WTC11 (cell line): ENCODE measurements at regions not wholly inside any gene's neighbourhood (a gene's known extent, or its start where the extent isn't known, plus 50 kb on each side); places are given as distances from the start of the nearest gene placed in this dataset.
A peak's percentile ranks its signal among the peaks of the same experiment; 100 is the strongest.

Experiments used
- ATAC-seq: fragments of 200-7000 bp; cut with Tn5 transposase; 2 replicates; pipeline ENCODE4 v1.10.0; 2021; ENCODE audit warnings: mild to moderate bottlenecking, moderate library complexity
- CTCF ChIA-PET: fragments of 300-600 bp; sonication (Branson Sonifier 250); formaldehyde crosslinking; loops from one replicate; lab custom pipeline; 2021; ENCODE audit warnings: antibody characterized with exemption; lab: Charles Lee
- POLR2A ChIA-PET: fragments of 350-600 bp; sonication (Branson Sonifier 250); formaldehyde crosslinking; loops from one replicate; lab custom pipeline; 2021; ENCODE audit warnings: antibody characterized with exemption; lab: Charles Lee
- DNase-seq: peaks from one replicate; pipeline ENCODE4 v3.0.0; 2021; ENCODE audit warnings: low spot score
- H3K27ac Mint-ChIP-seq: 2 replicates; pipeline ENCODE4 v1.8.0; 2021; ENCODE audit warnings: mixed read lengths
- H3K27me3 Mint-ChIP-seq: 2 replicates; pipeline ENCODE4 v1.8.0; 2021; ENCODE audit warnings: low read depth, mild to moderate bottlenecking, moderate library complexity, mixed read lengths
- H3K36me3 Mint-ChIP-seq: 2 replicates; pipeline ENCODE4 v1.8.0; 2021; ENCODE audit warnings: mixed read lengths
- H3K4me1 Mint-ChIP-seq: 2 replicates; pipeline ENCODE4 v1.8.0; 2022; ENCODE audit warnings: mixed read lengths
- H3K4me3 Mint-ChIP-seq: 2 replicates; pipeline ENCODE4 v1.8.0; 2021; ENCODE audit warnings: mild to moderate bottlenecking, moderate library complexity, mixed read lengths
- H3K9me3 Mint-ChIP-seq: 2 replicates; pipeline ENCODE4 v1.8.0; 2021; ENCODE audit warnings: mixed read lengths
- CDX4 ChIP-seq: fragments of 250-450 bp; sonication (Bioruptor Pico); IDR thresholded peaks from 2 replicates; pipeline ENCODE4 v1.9.0; 2021; ENCODE audit warnings: moderate library complexity, mild to moderate bottlenecking, inconsistent platforms, borderline replicate concordance
- CREM ChIP-seq: sonication (generic); formaldehyde crosslinking; IDR thresholded peaks from 2 replicates; pipeline ENCODE4 v1.8.1; 2022; ENCODE audit warnings: mild to moderate bottlenecking, missing genetic modification reagents, moderate library complexity
- FOXP4 ChIP-seq: sonication (generic); formaldehyde crosslinking; IDR thresholded peaks from 2 replicates; pipeline ENCODE4 v1.8.0; 2022; ENCODE audit warnings: mild to moderate bottlenecking, missing genetic modification reagents
- GRHL2 ChIP-seq: fragments of 250-450 bp; sonication (Bioruptor Pico); IDR thresholded peaks from 2 replicates; pipeline ENCODE4 v1.8.0; 2022; ENCODE audit warnings: mild to moderate bottlenecking, moderate library complexity; ENCODE audit not compliant: insufficient replicate concordance, severe bottlenecking
- HMGA2 ChIP-seq: fragments of 250-450 bp; sonication (Bioruptor Pico); IDR thresholded peaks from 2 replicates; pipeline ENCODE4 v1.4.0; 2021; ENCODE audit warnings: mild to moderate bottlenecking, moderate library complexity
- IRF1 ChIP-seq: sonication (generic); formaldehyde crosslinking; IDR thresholded peaks from 2 replicates; pipeline ENCODE4 v1.8.0; 2023; ENCODE audit warnings: missing genetic modification reagents
- NFYB ChIP-seq: sonication (generic); formaldehyde crosslinking; conservative IDR thresholded peaks from 2 replicates; pipeline ENCODE4 v1.8.0; 2022; ENCODE audit warnings: low read depth, missing genetic modification reagents
- NR2C2 ChIP-seq: sonication (generic); formaldehyde crosslinking; IDR thresholded peaks from 2 replicates; pipeline ENCODE4 v1.8.0; 2022; ENCODE audit warnings: mild to moderate bottlenecking, missing genetic modification reagents
- SP1 ChIP-seq: sonication (generic); formaldehyde crosslinking; conservative IDR thresholded peaks from 2 replicates; pipeline ENCODE4 v1.8.1; 2022; ENCODE audit warnings: missing genetic modification reagents
- USF2 ChIP-seq: sonication (generic); formaldehyde crosslinking; IDR thresholded peaks from 2 replicates; pipeline ENCODE4 v1.8.1; 2023; ENCODE audit warnings: mild to moderate bottlenecking, missing genetic modification reagents, moderate library complexity
- ZNF416 ChIP-seq: fragments of 250-450 bp; sonication (Bioruptor Pico); IDR thresholded peaks from 2 replicates; pipeline ENCODE4 v1.9.0; 2021; ENCODE audit warnings: mild to moderate bottlenecking, inconsistent platforms
- ZNF512 ChIP-seq: sonication (generic); formaldehyde crosslinking; IDR thresholded peaks from 2 replicates; pipeline ENCODE4 v1.8.1; 2022; ENCODE audit warnings: missing genetic modification reagents, borderline replicate concordance
- TF ChIP-seq, protein P1 (sequence below): sonication (generic); formaldehyde crosslinking; IDR thresholded peaks from 2 replicates; pipeline ENCODE4 v1.8.1; 2023; ENCODE audit warnings: mild to moderate bottlenecking, missing genetic modification reagents
- TF ChIP-seq, protein P2 (sequence below): sonication (generic); formaldehyde crosslinking; IDR thresholded peaks from 2 replicates; pipeline ENCODE4 v1.8.1; 2022; ENCODE audit warnings: low read depth, missing genetic modification reagents, borderline replicate concordance
- TF ChIP-seq, protein P3 (sequence below): sonication (generic); formaldehyde crosslinking; conservative IDR thresholded peaks from 2 replicates; pipeline ENCODE4 v1.8.1; 2022; ENCODE audit warnings: mild to moderate bottlenecking, missing genetic modification reagents
- TF ChIP-seq, protein P4 (sequence below): sonication (generic); formaldehyde crosslinking; IDR thresholded peaks from 2 replicates; pipeline ENCODE4 v1.8.1; 2023; ENCODE audit warnings: mild to moderate bottlenecking, missing genetic modification reagents
- TF ChIP-seq, protein P5 (sequence below): sonication (generic); formaldehyde crosslinking; IDR thresholded peaks from 2 replicates; pipeline ENCODE4 v1.8.1; 2022; ENCODE audit warnings: low read depth, mild to moderate bottlenecking, moderate library complexity, missing genetic modification reagents, borderline replicate concordance

DNA sequence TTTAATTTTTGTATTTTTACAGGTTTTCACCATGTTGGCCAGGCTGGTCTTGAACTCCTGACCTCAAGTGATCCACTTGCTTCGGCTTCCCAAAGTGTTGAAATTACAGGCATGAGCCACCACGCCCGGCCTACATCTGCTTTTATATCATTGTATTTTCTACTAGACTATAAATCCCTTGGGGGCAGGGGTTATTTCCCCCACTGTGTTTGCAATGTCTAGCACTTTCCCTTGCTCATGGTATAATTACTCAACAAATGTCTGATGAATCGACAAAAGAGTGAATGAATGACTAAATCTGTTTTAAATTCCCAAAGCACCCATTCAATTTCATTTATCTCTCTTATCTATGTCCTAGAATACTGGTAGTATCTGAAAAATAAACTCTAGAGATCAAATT lies 244.5 kb upstream of the CSNK1A1L start:
- 0 out of 2 replicates have a peak, but pooled peaks cover 4% of the 10 kb centered on the region for H3K4me1 Mint-ChIP-seq
- TF ChIP-seq, protein P1, sequence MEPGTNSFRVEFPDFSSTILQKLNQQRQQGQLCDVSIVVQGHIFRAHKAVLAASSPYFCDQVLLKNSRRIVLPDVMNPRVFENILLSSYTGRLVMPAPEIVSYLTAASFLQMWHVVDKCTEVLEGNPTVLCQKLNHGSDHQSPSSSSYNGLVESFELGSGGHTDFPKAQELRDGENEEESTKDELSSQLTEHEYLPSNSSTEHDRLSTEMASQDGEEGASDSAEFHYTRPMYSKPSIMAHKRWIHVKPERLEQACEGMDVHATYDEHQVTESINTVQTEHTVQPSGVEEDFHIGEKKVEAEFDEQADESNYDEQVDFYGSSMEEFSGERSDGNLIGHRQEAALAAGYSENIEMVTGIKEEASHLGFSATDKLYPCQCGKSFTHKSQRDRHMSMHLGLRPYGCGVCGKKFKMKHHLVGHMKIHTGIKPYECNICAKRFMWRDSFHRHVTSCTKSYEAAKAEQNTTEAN (CRISPR knock-in tag), result no peak
- TF ChIP-seq FOXP4, result no peak
- TF ChIP-seq, protein P2, sequence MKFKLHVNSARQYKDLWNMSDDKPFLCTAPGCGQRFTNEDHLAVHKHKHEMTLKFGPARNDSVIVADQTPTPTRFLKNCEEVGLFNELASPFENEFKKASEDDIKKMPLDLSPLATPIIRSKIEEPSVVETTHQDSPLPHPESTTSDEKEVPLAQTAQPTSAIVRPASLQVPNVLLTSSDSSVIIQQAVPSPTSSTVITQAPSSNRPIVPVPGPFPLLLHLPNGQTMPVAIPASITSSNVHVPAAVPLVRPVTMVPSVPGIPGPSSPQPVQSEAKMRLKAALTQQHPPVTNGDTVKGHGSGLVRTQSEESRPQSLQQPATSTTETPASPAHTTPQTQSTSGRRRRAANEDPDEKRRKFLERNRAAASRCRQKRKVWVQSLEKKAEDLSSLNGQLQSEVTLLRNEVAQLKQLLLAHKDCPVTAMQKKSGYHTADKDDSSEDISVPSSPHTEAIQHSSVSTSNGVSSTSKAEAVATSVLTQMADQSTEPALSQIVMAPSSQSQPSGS, result no peak
- no peak for TF ChIP-seq ZNF416
- no peak for TF ChIP-seq CDX4 (CRISPR knock-in tag)
- POLR2A ChIA-PET, result interaction anchor here (0.7 kb wide), 1 partner anchor 18 kb away, joined by 4 read pairs; no protein-coding TSS in a partner anchor
- no peaks in the 10 kb centered on the region for H3K36me3 Mint-ChIP-seq
- no peaks in the 10 kb centered on the region; the same call in 1 of the 2 replicates for H3K27me3 Mint-ChIP-seq
- CTCF ChIA-PET, result no interaction called here
- no peaks in the 10 kb centered on the region for H3K9me3 Mint-ChIP-seq
- ATAC-seq, result no peak
- H3K27ac Mint-ChIP-seq, result no peak overlapping the region
- no peak for DNase-seq
- H3K4me3 Mint-ChIP-seq, result no peak overlapping the region

- 0 out of 2 replicates have a peak overlapping the region, but pooled peaks have one; percentile 41 for H3K27ac Mint-ChIP-seq
- TF ChIP-seq GRHL2 (CRISPR knock-in tag), result no peak
- TF ChIP-seq, protein P3, sequence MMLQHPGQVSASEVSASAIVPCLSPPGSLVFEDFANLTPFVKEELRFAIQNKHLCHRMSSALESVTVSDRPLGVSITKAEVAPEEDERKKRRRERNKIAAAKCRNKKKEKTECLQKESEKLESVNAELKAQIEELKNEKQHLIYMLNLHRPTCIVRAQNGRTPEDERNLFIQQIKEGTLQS, result no peak
- TF ChIP-seq, protein P4, sequence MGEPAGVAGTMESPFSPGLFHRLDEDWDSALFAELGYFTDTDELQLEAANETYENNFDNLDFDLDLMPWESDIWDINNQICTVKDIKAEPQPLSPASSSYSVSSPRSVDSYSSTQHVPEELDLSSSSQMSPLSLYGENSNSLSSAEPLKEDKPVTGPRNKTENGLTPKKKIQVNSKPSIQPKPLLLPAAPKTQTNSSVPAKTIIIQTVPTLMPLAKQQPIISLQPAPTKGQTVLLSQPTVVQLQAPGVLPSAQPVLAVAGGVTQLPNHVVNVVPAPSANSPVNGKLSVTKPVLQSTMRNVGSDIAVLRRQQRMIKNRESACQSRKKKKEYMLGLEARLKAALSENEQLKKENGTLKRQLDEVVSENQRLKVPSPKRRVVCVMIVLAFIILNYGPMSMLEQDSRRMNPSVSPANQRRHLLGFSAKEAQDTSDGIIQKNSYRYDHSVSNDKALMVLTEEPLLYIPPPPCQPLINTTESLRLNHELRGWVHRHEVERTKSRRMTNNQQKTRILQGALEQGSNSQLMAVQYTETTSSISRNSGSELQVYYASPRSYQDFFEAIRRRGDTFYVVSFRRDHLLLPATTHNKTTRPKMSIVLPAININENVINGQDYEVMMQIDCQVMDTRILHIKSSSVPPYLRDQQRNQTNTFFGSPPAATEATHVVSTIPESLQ (CRISPR knock-in tag), result no peak
- TF ChIP-seq IRF1, result no peak
- no peak for TF ChIP-seq USF2 (CRISPR knock-in tag)
- TF ChIP-seq NFYB (CRISPR knock-in tag), result no peak
- no peak for TF ChIP-seq CREM (CRISPR knock-in tag)
- no peak for TF ChIP-seq HMGA2 (CRISPR knock-in tag)
- TF ChIP-seq SP1 (CRISPR knock-in tag), result no peak
- no peak for TF ChIP-seq NR2C2 (CRISPR knock-in tag)
- TF ChIP-seq, protein P5, sequence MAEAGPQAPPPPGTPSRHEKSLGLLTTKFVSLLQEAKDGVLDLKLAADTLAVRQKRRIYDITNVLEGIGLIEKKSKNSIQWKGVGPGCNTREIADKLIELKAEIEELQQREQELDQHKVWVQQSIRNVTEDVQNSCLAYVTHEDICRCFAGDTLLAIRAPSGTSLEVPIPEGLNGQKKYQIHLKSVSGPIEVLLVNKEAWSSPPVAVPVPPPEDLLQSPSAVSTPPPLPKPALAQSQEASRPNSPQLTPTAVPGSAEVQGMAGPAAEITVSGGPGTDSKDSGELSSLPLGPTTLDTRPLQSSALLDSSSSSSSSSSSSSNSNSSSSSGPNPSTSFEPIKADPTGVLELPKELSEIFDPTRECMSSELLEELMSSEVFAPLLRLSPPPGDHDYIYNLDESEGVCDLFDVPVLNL, result no peak
- no peak for TF ChIP-seq ZNF512
- no peaks in the 10 kb centered on the region for H3K36me3 Mint-ChIP-seq
- H3K9me3 Mint-ChIP-seq, result no peaks in the 10 kb centered on the region
- no peak overlapping the region for H3K4me3 Mint-ChIP-seq
- CTCF ChIA-PET, result no interaction called here
- DNase-seq (no peak), ATAC-seq (no peak)
- H3K27me3 Mint-ChIP-seq, result no peaks in the 10 kb centered on the region; the same call in 1 of the 2 replicates
- H3K4me1 Mint-ChIP-seq, result 0 out of 2 replicates have a peak, but pooled peaks cover 4% of the 10 kb centered on the region
- POLR2A ChIA-PET, result no interaction called here
Observed at GRCh38 chr13:37348916-37349643, 243.6 kb upstream of the CSNK1A1L start.
